22Rv1 (cell line): ENCODE measurements at regions not wholly inside any gene's neighbourhood (a gene's known extent, or its start where the extent isn't known, plus 50 kb on each side); places are given as distances from the start of the nearest gene placed in this dataset.

Experiments used
- CTCF ChIP-seq: fragments of 450-650 bp; IDR thresholded peaks from 2 replicates; pipeline ENCODE4 v1.5.1; 2017; ENCODE audit warnings: mild to moderate bottlenecking
- ZFX ChIP-seq: fragments of 450-650 bp; IDR thresholded peaks from 2 replicates; pipeline ENCODE4 v1.6.1; 2017; ENCODE audit warnings: antibody characterized with exemption, borderline replicate concordance

DNA sequence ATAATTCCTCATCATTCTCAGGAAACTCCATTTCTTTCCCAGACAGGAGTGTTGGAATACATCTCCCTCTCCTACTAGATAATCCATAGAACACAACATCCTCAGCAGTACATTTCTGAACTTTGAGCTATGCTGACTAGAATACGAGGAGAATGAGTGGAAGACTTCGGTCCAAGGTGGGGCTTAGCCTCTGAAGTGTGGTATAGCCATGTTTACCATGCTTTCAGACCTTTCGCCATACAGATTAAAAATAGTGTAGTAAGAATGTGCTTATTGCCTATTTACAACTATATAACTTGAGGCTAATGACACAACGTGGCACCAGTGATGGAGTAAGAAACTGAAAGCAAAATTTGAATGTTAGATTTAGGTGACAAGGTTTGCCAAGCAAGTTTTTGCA lies 184.5 kb upstream of the KRR1 start:
- TF ChIP-seq CTCF (no peak), ZFX (no peak)
